Suprapubic skin (tissue), 4 donors: ENCODE measurements at regions not wholly inside any gene's neighbourhood (a gene's known extent, or its start where the extent isn't known, plus 50 kb on each side); places are given as distances from the start of the nearest gene placed in this dataset.

Experiments
- DNase-seq, 2 donors: peaks; one replicate each; pipeline ENCODE4 v3.0.0-alpha.2; 2019; ENCODE audit warnings: low spot score in 2 of 2
- H3K27ac ChIP-seq: fragments of 200-600 bp; sonication (generic); one replicate; pipeline ENCODE4 v1.5.1; 2019
- H3K27me3 ChIP-seq: fragments of 200-600 bp; sonication (generic); one replicate; pipeline ENCODE4 v1.5.1; 2019
- H3K36me3 ChIP-seq: fragments of 200-600 bp; sonication (generic); one replicate; pipeline ENCODE4 v1.5.1; 2019
- H3K4me1 ChIP-seq: fragments of 200-600 bp; sonication (generic); one replicate; pipeline ENCODE4 v1.5.1; 2019
- H3K4me3 ChIP-seq: fragments of 200-600 bp; sonication (generic); one replicate; pipeline ENCODE4 v1.5.1; 2019; ENCODE audit warnings: mild to moderate bottlenecking
- H3K9me3 ChIP-seq: fragments of 200-600 bp; sonication (generic); one replicate; pipeline ENCODE4 v1.5.1; 2019
- EP300 ChIP-seq: sonication (generic); formaldehyde crosslinking; IDR thresholded peaks from one replicate; pipeline ENCODE4 v1.6.1; 2017; ENCODE audit warnings: antibody characterized with exemption
- POLR2A ChIP-seq, 2 donors: fragments of 450-650 bp; IDR thresholded peaks; one replicate each; pipeline ENCODE4 v1.6.1; 2017; ENCODE audit warnings: antibody characterized with exemption in 2 of 2, mild to moderate bottlenecking in 2 of 2, moderate library complexity in 2 of 2
- POLR2AphosphoS5 ChIP-seq, 3 donors: sonication (generic); formaldehyde crosslinking; IDR thresholded peaks; one replicate each; pipeline ENCODE4 v1.6.1; 2017; ENCODE audit warnings: antibody characterized with exemption in 3 of 3
- WGBS: methylation state at CpG from one replicate; pipeline ENCODE4 v1.1.5; 2018; 5-methylcytosine and 5-hydroxymethylcytosine counted together
- TF ChIP-seq, protein P1 (sequence below), 2 donors: fragments of 200-600 bp in 1 of 2; fragments of 450-650 bp in 1 of 2; sonication (generic) in 1 of 2; IDR thresholded peaks; one replicate each; pipeline ENCODE4 v1.5.1; 2016 to 2019; ENCODE audit warnings: antibody characterized with exemption in 2 of 2, mild to moderate bottlenecking in 1 of 2, moderate library complexity in 1 of 2

- H3K9me3 ChIP-seq, result no peaks in the 10 kb centered on the region
- H3K27me3 ChIP-seq, result no peaks in the 10 kb centered on the region
- no peak overlapping the region for H3K27ac ChIP-seq
- 64% methylated on average over 1 of the region's 1 CpG for WGBS
- no peaks in the 10 kb centered on the region for H3K4me1 ChIP-seq
- no peak for TF ChIP-seq POLR2AphosphoS5 (IDR thresholded peaks at IDR 0.05)
- no peak for TF ChIP-seq EP300
- TF ChIP-seq POLR2A (IDR thresholded peaks at IDR 0.05), result no peak
- TF ChIP-seq, protein P1, sequence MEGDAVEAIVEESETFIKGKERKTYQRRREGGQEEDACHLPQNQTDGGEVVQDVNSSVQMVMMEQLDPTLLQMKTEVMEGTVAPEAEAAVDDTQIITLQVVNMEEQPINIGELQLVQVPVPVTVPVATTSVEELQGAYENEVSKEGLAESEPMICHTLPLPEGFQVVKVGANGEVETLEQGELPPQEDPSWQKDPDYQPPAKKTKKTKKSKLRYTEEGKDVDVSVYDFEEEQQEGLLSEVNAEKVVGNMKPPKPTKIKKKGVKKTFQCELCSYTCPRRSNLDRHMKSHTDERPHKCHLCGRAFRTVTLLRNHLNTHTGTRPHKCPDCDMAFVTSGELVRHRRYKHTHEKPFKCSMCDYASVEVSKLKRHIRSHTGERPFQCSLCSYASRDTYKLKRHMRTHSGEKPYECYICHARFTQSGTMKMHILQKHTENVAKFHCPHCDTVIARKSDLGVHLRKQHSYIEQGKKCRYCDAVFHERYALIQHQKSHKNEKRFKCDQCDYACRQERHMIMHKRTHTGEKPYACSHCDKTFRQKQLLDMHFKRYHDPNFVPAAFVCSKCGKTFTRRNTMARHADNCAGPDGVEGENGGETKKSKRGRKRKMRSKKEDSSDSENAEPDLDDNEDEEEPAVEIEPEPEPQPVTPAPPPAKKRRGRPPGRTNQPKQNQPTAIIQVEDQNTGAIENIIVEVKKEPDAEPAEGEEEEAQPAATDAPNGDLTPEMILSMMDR (IDR thresholded peaks at IDR 0.05), result no peak
- H3K4me3 ChIP-seq, result no peak overlapping the region
- H3K36me3 ChIP-seq, result no peaks in the 10 kb centered on the region
- DNase-seq, result no peak
Measured at GRCh38 chr3:15977090-15977489, 179.3 kb upstream of the ANKRD28 start.

- TF ChIP-seq POLR2A (IDR thresholded peaks at IDR 0.05) (no peak), POLR2AphosphoS5 (IDR thresholded peaks at IDR 0.05) (no peak), EP300 (no peak)
- TF ChIP-seq, protein P1 (IDR thresholded peaks at IDR 0.05), result no peak
- Histone ChIP-seq H3K9me3 (no peaks in the 10 kb centered on the region), H3K36me3 (no peaks in the 10 kb centered on the region), H3K27ac (no peak overlapping the region), H3K27me3 (no peaks in the 10 kb centered on the region), H3K4me1 (peaks cover 5% of the 10 kb centered on the region), H3K4me3 (no peak overlapping the region)
- DNase-seq, result no peak
- WGBS, result 89% methylated on average over 6 of the region's 6 CpGs
Measured at GRCh38 chr3:15977598-15978232, 179.9 kb upstream of the ANKRD28 start.

DNA sequence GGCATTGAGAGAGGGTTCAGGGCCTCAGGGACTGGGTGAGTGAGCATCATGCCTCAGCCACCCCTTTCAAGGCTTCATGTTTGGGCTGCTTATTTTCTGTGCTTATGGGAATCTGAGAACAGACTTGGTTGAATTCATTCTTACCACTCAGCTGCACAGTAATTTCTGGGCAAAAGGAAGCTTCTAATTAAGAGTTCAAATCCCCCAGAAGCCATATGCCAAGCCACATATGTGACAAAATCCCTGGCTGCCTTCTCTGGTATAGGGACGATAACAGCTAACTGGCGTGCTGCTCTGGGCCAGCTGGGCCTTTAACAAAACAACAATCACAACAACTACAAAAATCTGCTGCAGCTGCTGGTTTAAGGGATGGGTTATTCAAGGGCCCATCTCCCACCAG lies 181.0 kb upstream of the ANKRD28 start:
- no peak for DNase-seq
- Histone ChIP-seq H3K27me3 (no peaks in the 10 kb centered on the region), H3K4me3 (no peak overlapping the region), H3K4me1 (peaks cover 14% of the 10 kb centered on the region), H3K9me3 (no peaks in the 10 kb centered on the region), H3K27ac (no peak overlapping the region), H3K36me3 (no peaks in the 10 kb centered on the region)
- TF ChIP-seq POLR2A (IDR thresholded peaks at IDR 0.05), result no peak
- TF ChIP-seq EP300, result no peak
- TF ChIP-seq, protein P1 (IDR thresholded peaks at IDR 0.05), result no peak
- no peak for TF ChIP-seq POLR2AphosphoS5 (IDR thresholded peaks at IDR 0.05)
- 91% methylated on average over 2 of the region's 2 CpGs for WGBS

GRCh38 chr3:15979495-15979894 lies 181.7 kb upstream of the ANKRD28 start:
- Histone ChIP-seq H3K27ac (no peak overlapping the region), H3K4me1 (peaks cover 14% of the 10 kb centered on the region), H3K27me3 (no peaks in the 10 kb centered on the region), H3K4me3 (no peak overlapping the region), H3K36me3 (no peaks in the 10 kb centered on the region), H3K9me3 (no peaks in the 10 kb centered on the region)
- DNase-seq, result no peak
- no peak for TF ChIP-seq EP300
- no peak for TF ChIP-seq POLR2A (IDR thresholded peaks at IDR 0.05)
- TF ChIP-seq POLR2AphosphoS5 (IDR thresholded peaks at IDR 0.05), result no peak
- TF ChIP-seq, protein P1 (IDR thresholded peaks at IDR 0.05), result no peak
- WGBS, result 45% methylated on average over 2 of the region's 2 CpGs

DNA sequence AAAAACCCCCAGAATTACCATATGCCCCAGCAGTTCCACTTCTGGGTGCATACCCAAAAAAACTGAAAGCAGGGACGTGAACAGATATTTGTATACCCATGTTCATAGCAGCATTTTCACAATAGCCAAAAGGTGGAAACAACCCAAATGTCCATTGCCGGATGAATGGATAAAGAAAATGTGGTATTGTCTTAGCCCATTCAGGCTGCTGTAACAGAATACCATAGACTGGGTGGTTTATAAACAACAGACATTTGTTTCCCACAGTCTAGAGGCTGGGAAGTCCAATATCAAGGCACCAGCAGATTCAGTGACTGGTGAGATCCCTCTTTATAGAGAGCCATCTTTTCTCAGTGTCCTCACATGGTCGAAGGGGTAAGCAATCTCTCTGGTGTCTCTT lies 182.1 kb upstream of the ANKRD28 start:
- DNase-seq, result no peak
- 90% methylated on average over 3 of the region's 3 CpGs for WGBS
- H3K36me3 ChIP-seq, result no peaks in the 10 kb centered on the region
- H3K9me3 ChIP-seq, result no peaks in the 10 kb centered on the region
- peaks cover 14% of the 10 kb centered on the region for H3K4me1 ChIP-seq
- TF ChIP-seq POLR2A (IDR thresholded peaks at IDR 0.05) (no peak), POLR2AphosphoS5 (IDR thresholded peaks at IDR 0.05) (no peak), EP300 (no peak)
- TF ChIP-seq, protein P1 (IDR thresholded peaks at IDR 0.05), result no peak
- no peaks in the 10 kb centered on the region for H3K27me3 ChIP-seq
- no peak overlapping the region for H3K4me3 ChIP-seq
- H3K27ac ChIP-seq, result no peak overlapping the region
